ENCODE measurements at regions not wholly inside any gene's neighbourhood (a gene's known extent, or its start where the extent isn't known, plus 50 kb on each side); places are given as distances from the start of the nearest gene placed in this dataset.

GRCh38 chr7:86199881-86200614 lies 443.7 kb upstream of the GRM3 start:
- TF ChIP-seq CTCF (IDR thresholded peaks at IDR 0.05; ENCODE audit: borderline replicate concordance, extremely low read depth, low read length, poor library complexity, severe bottlenecking) = no peak
- no peak for TF ChIP-seq EZH2 (IDR thresholded peaks at IDR 0.05; ENCODE audit: borderline replicate concordance, low read depth, low read length, severe bottlenecking)
